HL-60/S4 (cell line): ENCODE measurements at regions not wholly inside any gene's neighbourhood (a gene's known extent, or its start where the extent isn't known, plus 50 kb on each side); places are given as distances from the start of the nearest gene placed in this dataset.
"Not testable (repeated sequence)": the region's sequence is repeated elsewhere in the genome, so short reads cannot be mapped to it uniquely, and the experiment has no call there.

Source experiments
- in situ Hi-C: fragments of 300-500 bp; cut with MboI; formaldehyde crosslinking; loops from 2 replicates; pipeline ENCODE4 v1.14.3; 2022; ENCODE audit warnings: low sequenced_read_pairs

DNA sequence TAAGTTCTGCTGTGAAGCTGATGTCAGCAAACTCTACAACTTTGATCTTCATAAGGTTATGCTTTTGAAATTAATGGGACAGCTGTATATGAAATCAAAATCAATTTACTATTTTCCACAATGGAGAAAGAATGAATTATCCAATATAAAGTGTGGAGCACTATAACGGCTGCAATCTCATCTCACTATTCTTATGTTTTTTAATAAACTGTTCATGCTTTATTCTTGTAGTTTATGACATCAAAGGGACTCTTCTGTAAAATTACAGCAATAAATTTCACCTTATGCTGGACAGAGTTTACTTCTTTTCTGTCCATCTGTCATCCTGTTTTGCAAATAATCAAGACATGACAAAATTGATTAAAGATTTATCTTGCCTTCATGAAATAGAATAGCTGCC is 192.5 kb downstream of the TECRL start:
- in situ Hi-C loops, result no loop called here

DNA sequence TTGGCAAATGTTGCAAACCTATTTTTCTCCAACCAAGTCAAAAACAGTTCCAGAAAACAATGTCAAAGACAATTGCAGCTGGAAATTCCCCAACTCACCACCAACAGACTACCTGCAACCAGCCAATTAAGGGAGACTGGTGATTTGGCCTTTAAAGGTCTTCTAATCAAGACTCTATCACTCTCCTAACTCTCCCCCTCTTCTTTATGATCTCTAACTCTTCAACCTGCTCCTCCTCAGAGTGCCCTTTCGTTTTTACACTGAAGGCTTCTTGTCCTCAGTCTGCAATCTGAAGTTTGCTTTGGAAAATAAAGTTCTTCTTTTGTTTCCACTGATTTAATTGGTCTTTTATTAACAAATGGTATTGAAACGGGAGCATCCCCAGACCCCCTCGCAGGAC is 203.9 kb downstream of the TECRL start:
- in situ Hi-C loops, result no loop called here

DNA sequence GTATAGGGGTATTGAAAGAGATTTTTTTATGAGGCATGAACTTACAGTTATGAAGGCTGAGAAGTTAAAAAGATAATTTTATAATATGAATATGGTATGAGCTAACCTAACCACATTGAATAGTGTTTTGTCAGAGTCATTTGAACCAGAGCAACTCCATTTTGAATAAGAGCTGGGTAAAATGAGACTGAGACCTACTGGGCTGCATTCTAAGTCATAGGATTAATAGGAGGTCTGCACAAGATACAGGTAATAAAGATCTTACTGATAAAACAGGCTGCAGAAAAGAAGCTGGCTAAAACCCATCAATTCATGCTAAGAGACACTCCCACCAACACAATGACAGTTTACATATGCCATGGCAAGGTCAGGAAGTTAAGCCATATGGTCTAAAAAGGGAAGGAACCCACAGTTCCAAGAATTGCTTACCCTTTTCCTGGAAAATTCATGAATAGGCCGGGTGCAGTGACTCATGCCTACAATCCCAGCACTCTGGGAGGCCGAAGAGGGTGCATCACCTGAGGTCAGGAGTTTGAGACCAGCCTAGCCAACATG is 209.2 kb downstream of the TECRL start:
- in situ Hi-C loops, result no loop called here

DNA sequence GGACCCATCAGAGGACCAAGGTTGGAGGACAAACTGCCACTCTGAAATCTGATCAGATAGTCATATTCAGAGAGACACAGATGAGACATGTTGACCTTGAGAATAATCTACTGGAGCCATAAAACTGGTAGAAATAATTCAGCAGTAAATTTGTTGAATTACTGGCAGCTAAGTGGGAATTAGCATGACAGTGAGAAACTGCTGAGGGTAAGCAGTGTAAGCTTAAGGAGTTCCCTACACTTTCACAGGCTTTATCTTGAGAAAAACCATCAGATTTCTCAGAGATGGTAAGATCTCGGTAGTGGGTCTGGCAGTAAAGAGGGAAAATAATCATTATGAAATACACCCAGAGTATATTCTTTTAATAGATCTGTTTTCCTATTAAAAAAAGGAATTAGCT is 213.7 kb downstream of the TECRL start:
- in situ Hi-C loops, result no loop called here

GRCh38 chr4:64192731-64193412 is 216.4 kb downstream of the TECRL start:
- in situ Hi-C loops, result no loop called here

DNA sequence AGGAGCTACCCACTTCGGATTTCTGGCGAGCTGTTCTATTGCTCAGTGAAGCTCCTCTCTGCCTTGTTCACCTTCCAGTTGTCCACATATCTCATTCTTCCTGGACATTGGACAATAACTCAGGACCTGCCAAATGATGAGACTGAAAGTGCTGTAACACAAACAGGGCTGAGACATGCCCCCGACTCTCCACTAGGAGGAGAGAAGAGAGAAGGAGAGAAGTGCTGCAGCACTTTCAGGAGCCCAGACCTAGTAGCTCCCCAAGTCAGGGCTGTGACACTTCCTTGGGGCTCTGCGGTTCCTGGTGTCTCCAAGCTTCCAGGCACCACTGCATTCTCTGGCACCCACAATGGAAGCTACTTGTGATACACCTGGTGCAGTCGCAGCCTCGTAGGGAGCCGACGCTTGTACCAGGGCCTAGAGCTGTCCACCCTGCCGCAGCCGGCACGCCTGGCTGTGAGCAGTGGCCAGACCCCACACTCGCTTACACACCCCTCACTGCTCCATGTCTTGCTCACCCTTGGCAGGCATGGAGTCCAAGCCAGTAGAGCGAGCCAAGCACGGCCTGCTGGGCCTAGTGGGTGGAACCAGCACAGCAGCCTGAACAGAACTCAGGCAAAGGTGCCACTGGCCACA is 234.9 kb downstream of the TECRL start:
- in situ Hi-C loops, result loop anchor here (25.0 kb wide), 1 partner anchor 363 kb away; no protein-coding TSS in a partner anchor

GRCh38 chr4:64166365-64166764 is 242.9 kb downstream of the TECRL start:
- in situ Hi-C loops, result loop anchor here (25.0 kb wide), 1 partner anchor 371 kb away; no protein-coding TSS in a partner anchor

DNA sequence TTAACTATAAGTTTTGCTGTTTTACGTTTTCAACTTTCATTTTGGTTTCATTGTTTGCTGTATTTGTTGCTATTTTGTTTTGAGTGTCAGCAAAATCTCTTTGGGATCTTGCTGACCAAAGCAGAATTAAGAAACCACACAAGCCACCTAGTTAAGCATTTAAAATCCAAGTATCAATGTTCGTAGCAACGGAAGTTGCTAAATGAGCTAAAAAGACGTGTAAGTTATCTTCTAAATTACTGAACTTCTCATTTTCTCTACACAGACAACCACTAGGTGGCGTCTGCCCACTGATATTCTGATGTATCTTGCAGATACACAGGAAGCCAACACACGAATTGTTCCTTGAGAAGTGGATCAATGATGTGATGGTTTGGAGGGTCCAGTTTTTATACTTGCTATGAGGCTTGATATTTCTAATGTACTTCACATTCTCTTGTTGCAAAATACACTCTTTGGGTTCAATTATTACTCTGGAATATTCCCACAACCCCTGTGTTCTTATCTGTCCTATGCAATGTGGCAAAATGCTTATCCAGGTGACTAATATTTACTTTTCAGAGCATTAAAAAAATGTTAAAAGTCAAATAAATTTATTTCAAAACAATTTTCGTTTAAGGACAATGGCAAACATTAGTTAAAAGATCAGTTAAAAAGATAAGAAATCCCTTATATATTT is 250.5 kb downstream of the TECRL start:
- in situ Hi-C loops, result loop anchor here (25.0 kb wide), 1 partner anchor 379 kb away; no protein-coding TSS in a partner anchor

DNA sequence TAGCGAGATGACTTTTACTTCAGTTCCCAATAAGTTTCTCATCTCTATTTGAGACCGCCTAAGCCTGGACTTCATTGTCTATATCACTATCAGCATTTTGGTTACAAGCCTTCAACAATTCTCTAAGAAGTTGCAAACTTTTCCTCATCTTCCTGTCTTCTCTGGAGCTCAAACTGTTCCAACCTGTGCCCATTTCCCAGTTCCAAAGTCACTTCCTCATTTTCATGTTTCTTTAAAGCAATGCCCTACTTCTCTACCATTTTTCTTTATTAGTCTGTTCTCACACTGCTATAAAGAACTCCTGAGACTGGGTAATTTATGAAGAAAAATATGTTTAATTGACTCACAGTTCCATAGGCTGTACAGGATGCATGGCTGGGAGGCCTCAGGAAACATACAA is 251.9 kb downstream of the TECRL start:
- in situ Hi-C loops, result loop anchor here (25.0 kb wide), 1 partner anchor 380 kb away; no protein-coding TSS in a partner anchor

GRCh38 chr4:64156253-64156652 is 253.0 kb downstream of the TECRL start:
- in situ Hi-C loops, result loop anchor here (25.0 kb wide), 1 partner anchor 381 kb away; no protein-coding TSS in a partner anchor

DNA sequence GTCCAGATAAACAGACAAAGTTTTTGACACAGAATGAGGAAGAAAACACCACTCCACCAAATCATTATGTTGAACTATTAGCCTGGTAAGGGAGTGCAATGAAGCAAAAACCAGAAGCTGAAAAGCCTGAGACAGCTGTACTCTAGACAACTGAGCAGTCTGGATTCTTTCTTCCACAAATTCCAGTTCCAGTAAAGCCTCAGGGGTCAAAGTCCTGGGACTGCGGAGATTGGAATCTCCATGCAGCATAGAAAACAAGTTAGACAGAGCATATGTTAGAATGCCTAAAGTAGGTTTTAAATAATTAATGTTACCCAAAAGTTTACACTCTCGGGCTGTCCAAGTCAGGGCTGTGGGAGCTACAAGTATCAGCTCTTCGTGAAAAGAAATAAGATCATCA is 263.2 kb downstream of the TECRL start:
- in situ Hi-C loops, result no loop called here

GRCh38 chr4:64144994-64145393 is 264.3 kb downstream of the TECRL start:
- in situ Hi-C loops, result no loop called here

DNA sequence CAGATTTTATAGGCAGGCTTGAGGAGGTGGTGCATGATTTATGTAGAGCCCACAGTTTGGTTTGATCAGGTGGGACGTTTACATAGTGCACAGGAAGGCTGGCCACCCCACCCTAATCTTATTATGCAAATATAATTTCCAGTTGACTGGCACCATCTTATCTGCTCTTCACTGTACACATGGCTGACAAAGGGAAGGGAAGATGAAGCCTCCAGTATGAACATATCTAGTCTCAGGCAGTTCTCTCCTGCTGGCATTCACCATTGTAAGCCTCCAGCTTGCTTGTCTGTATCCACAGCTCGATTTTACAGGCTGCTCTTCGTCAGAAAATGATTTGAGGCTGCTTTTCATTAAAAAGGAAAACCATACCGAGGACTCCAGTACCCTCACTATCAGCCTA is 278.3 kb downstream of the TECRL start:
- in situ Hi-C loops, result no loop called here

DNA sequence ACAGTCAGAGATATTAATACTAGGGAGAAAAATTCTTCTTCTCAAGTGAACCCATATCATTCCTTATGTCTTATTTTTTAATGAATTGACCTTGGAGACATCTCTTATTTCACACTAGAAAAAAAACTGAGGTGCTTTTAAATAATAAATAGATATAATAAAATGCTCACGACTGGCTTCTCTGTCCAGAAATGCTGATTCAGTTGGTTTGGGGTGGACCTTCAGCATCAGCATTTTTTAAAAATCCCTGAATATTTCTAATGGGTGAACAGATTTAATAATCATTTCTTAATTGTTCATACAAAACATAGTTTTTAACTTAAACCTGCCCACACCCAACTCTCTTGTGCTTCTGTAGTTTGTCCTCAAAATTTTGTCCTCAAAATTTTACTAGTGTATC is 283.9 kb downstream of the TECRL start:
- in situ Hi-C loops, result no loop called here

DNA sequence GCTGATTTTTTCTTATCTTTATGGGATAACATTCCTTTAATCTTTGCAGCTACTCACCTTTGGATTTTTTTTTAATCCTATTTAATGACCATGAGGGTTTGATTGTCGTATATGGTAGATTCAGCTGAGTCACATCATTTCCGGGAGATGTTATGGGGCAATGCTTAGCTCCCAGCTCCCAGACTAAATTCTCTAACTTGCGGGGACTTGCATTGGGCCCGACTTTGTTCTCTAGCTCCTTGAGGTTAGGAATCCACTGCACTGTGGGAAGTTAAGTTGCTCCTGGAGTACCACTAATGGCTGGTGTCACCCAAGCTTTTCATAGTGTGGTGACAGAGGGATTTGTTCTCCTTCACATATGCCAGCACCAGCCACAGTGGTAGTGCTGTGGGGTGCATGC is 287.4 kb downstream of the TECRL start:
- in situ Hi-C loops, result no loop called here

DNA sequence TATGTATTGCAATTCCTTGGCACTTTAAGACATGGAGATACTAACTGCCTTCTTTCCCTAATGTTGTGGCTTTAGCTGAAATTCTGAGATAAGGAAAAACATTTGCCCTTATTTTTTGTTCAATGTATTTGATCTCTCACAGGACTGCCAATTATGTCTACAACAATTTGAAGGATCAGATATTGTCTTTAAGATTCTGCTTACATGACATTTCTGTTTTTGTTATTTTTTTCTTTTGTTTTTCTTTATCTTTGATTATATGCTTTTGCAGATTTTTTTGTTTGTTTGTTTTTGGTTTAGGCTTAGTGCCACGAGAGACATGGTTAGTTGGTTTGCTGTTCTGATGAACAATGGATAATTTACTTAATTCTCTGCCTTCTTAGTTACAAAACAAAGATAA is 303.3 kb downstream of the TECRL start:
- in situ Hi-C loops, result no loop called here

DNA sequence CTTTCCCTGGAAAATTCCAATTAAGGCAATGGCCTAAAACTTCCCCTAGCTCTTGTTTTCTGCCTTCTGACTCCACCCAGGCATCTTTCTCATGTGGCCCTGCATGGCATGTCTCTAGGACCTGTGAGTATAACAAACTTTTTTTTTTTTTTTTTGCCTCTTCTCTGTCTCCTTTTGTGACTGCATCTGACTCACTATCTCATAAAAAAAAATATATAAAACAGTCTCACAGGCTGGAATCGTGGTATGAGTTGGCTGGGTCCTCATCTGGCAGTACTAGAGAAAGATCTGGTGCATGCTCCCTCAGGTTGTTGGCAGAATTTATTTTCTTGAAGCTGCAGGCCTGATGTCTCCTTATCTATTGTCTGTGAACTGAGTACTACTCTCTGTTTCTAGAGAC is 313.9 kb downstream of the TECRL start:
- in situ Hi-C loops, result no loop called here

GRCh38 chr4:64079316-64079715 is 329.9 kb downstream of the TECRL start:
- in situ Hi-C loops, result no loop called here

DNA sequence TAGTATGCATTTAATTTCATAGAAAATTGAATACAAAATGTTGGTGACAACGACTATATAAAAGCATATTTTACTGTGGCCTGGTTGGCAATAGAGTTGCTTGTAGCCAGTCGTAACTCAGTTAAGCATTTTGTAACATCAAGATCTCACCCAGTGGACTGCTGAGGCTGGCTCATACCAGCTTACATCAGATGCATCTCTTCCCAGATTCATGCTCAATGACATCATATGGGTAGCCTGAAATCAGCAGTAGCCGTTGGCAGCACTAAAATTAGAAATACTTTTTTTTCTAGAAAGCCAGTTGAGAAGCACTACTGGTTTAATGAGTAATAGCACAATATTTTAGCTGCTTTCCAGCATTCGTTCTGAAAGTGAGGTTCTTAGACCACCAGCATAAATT is 341.2 kb downstream of the TECRL start:
- in situ Hi-C loops, result no loop called here

- in situ Hi-C loops, result no loop called here
Measured at GRCh38 chr4:64062991-64063390, 346.3 kb downstream of the TECRL start.

DNA sequence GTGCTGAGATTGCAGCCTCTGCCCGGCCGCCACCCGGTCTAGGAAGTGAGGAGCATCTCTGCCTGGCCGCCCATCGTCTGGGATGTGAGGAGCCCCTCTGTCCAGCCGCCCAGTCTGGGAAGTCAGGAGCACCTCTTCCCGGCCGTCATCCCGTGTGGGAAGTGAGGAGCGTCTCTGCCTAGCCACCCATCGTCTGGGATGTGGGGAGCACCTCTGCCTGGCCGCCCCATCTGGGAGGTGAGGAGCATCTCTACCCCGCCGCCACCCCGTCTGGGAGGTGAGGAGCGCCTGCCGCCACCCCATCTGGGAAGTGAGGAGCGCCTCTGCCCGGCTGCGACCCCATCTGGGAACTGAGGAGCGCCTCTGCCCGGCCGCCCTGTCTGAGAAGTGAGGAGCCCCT is 372.2 kb downstream of the TECRL start:
- in situ Hi-C loops, result not testable (repeated sequence)

DNA sequence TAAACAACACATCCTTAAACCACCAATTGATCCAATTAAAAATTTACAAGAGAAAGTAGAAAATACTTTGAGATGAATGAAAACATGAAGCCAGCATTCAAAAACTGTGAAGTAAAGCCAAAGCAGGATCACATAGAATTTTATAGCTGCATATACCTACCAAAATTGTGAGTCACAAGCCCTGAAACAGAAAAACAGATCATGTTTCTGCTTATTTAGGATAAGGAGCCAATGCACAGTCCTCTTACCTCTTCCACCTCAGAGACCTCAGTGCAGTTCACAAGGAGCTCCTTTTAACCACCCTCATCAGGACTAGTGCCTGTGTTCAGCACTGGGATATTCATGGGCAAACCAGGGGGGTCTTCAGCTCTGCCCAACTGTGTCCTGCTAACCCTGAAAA is 386.7 kb downstream of the TECRL start:
- in situ Hi-C loops, result no loop called here
